ENCODE measurements at regions not wholly inside any gene's neighbourhood (a gene's known extent, or its start where the extent isn't known, plus 50 kb on each side); places are given as distances from the start of the nearest gene placed in this dataset.

- TF ChIP-seq POLR2AphosphoS5 (IDR thresholded peaks at IDR 0.05) (no peak), CTCF (IDR thresholded peaks at IDR 0.05) (no peak), POLR2A (IDR thresholded peaks at IDR 0.05) (no peak)
These were observed 1096.8 kb downstream of the C4orf33 start for GRCh38 chr4:130192787-130193186.
